ENCODE measurements at regions not wholly inside any gene's neighbourhood (a gene's known extent, or its start where the extent isn't known, plus 50 kb on each side); places are given as distances from the start of the nearest gene placed in this dataset.
"Not testable (repeated sequence)": the region's sequence is repeated elsewhere in the genome, so short reads cannot be mapped to it uniquely, and the experiment has no call there.

DNA sequence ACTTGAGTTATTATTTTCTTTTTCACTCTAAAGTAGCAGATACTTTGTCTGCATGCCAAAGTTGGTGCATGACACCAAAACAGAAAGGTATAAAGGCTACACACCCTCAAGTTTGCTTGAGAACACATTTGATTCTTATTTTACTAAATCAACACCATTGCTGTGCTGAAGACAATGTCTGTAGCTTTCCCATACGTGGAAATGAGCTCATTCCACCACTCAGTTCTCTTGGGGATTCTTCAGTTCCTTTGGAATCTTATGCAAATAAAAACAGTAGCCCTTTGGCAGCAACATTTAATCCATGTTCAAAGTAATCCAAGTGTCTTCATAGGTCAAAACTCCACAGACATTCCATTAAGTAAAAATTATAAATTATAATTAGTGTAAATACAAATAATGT is 264.9 kb downstream of the TLE1 start:
- DNase-seq (ENCODE audit: extremely low spot score in 2 of 2) = no peak
- TF ChIP-seq POLR2A (IDR thresholded peaks at IDR 0.05) = no peak
- TF ChIP-seq POLR2AphosphoS5 (IDR thresholded peaks at IDR 0.05; ENCODE audit: insufficient read depth in 1 of 2, low read depth in 1 of 2) = no peak
- TF ChIP-seq CTCF (IDR thresholded peaks at IDR 0.05) = no peak
- no peak overlapping the region for H3K4me3 ChIP-seq
- H3K4me1 ChIP-seq = no peaks in the 10 kb centered on the region
- no peaks in the 10 kb centered on the region for H3K36me3 ChIP-seq
- intact Hi-C loops (cut with DNase I) = no loop called here
- H3K27me3 ChIP-seq = no peaks in the 10 kb centered on the region
- no peak overlapping the region for H3K27ac ChIP-seq
- H3K9me3 ChIP-seq = peaks cover 6% of the 10 kb centered on the region

- Histone ChIP-seq H3K36me3 (no peaks in the 10 kb centered on the region), H3K9me3 (peaks cover 6% of the 10 kb centered on the region), H3K4me1 (no peaks in the 10 kb centered on the region), H3K27me3 (no peaks in the 10 kb centered on the region), H3K4me3 (no peak overlapping the region), H3K27ac (no peak overlapping the region)
- TF ChIP-seq POLR2AphosphoS5 (IDR thresholded peaks at IDR 0.05; ENCODE audit: insufficient read depth in 1 of 2, low read depth in 1 of 2) = no peak
- no peak for TF ChIP-seq CTCF (IDR thresholded peaks at IDR 0.05)
- TF ChIP-seq POLR2A (IDR thresholded peaks at IDR 0.05) = no peak
- intact Hi-C loops (cut with DNase I) = no loop called here
- DNase-seq (ENCODE audit: extremely low spot score in 2 of 2) = no peak
Measured at GRCh38 chr9:81423589-81424326, 265.6 kb downstream of the TLE1 start.

DNA sequence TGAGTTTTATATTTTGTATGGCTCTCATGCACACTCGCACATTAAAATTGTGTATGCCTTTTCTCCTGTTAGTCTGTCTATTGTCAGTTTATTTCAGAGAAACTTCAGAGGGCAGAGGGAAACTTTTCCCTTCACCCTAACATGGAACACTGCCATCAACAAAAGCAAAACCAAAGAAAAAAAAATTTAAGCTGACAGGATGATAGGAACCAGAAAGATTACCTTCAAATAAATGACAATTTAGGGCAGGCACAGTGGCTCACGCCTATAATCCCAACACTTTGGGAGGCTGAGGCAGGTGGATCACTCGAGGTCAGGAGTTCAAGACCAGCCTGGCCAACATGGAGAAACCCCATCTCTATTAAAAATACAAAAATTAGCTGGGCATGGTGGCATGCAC is 268.3 kb downstream of the TLE1 start:
- H3K9me3 ChIP-seq; H3K4me1 ChIP-seq; H3K36me3 ChIP-seq; H3K27ac ChIP-seq; H3K27me3 ChIP-seq; H3K4me3 ChIP-seq; DNase-seq (ENCODE audit: extremely low spot score in 2 of 2); intact Hi-C loops (cut with DNase I): not testable (repeated sequence)

GRCh38 chr9:81420024-81420423 is 269.3 kb downstream of the TLE1 start:
- Histone ChIP-seq H3K9me3 (no peaks in the 10 kb centered on the region), H3K4me1 (peaks cover 4% of the 10 kb centered on the region), H3K27me3 (no peaks in the 10 kb centered on the region), H3K4me3 (no peak overlapping the region), H3K36me3 (no peaks in the 10 kb centered on the region), H3K27ac (no peak overlapping the region)
- no peak for DNase-seq (ENCODE audit: extremely low spot score in 2 of 2)
- TF ChIP-seq POLR2AphosphoS5 (IDR thresholded peaks at IDR 0.05; ENCODE audit: insufficient read depth in 1 of 2, low read depth in 1 of 2) = no peak
- TF ChIP-seq CTCF (IDR thresholded peaks at IDR 0.05) = no peak
- TF ChIP-seq POLR2A (IDR thresholded peaks at IDR 0.05) = no peak
- intact Hi-C loops (cut with DNase I) = no loop called here

GRCh38 chr9:81417941-81418340 is 271.4 kb downstream of the TLE1 start:
- no peak for DNase-seq (ENCODE audit: extremely low spot score in 2 of 2)
- Histone ChIP-seq H3K9me3 (no peaks in the 10 kb centered on the region), H3K36me3 (no peaks in the 10 kb centered on the region), H3K4me3 (no peak overlapping the region), H3K4me1 (peaks cover 4% of the 10 kb centered on the region), H3K27me3 (no peaks in the 10 kb centered on the region), H3K27ac (no peak overlapping the region)
- intact Hi-C loops (cut with DNase I) = no loop called here
- TF ChIP-seq POLR2A (IDR thresholded peaks at IDR 0.05) (no peak), CTCF (IDR thresholded peaks at IDR 0.05) (no peak), POLR2AphosphoS5 (IDR thresholded peaks at IDR 0.05; ENCODE audit: insufficient read depth in 1 of 2, low read depth in 1 of 2) (no peak)

All from vagina (tissue), 2 donors.